Activated CD4-positive, alpha-beta T cell treated with anti-CD3 and anti-CD28 coated beads for 36 hours (primary cell): ENCODE measurements at regions not wholly inside any gene's neighbourhood (a gene's known extent, or its start where the extent isn't known, plus 50 kb on each side); places are given as distances from the start of the nearest gene placed in this dataset.

Experiments used
- ATAC-seq: fragments of 200-7000 bp; cut with Tn5 transposase; one replicate; pipeline ENCODE4 v1.10.0; 2021; ENCODE audit warnings: mild to moderate bottlenecking, moderate library complexity
- CTCF ChIA-PET: fragments of 350-600 bp; sonication (Branson Sonifier 250); formaldehyde crosslinking; loops from one replicate; lab custom pipeline; 2021; ENCODE audit warnings: antibody characterized with exemption; lab: Charles Lee
- POLR2A ChIA-PET: fragments of 350-600 bp; sonication (Branson Sonifier 250); formaldehyde crosslinking; loops from one replicate; lab custom pipeline; 2021; ENCODE audit warnings: antibody characterized with exemption, inconsistent platforms; lab: Charles Lee
- DNase-seq: peaks from one replicate; pipeline ENCODE4 v3.0.0-alpha.2; 2020
- H3K27ac Mint-ChIP-seq: one replicate; pipeline ENCODE4 v1.8.0; 2021; ENCODE audit warnings: mixed read lengths
- H3K27me3 Mint-ChIP-seq: one replicate; pipeline ENCODE4 v1.8.0; 2021; ENCODE audit warnings: mixed read lengths
- H3K36me3 Mint-ChIP-seq: one replicate; pipeline ENCODE4 v1.8.0; 2021; ENCODE audit warnings: low read depth, mixed read lengths
- H3K4me1 Mint-ChIP-seq: one replicate; pipeline ENCODE4 v1.8.0; 2021; ENCODE audit warnings: mixed read lengths
- H3K4me3 Mint-ChIP-seq: one replicate; pipeline ENCODE4 v1.8.0; 2021; ENCODE audit warnings: mild to moderate bottlenecking, moderate library complexity, mixed read lengths
- H3K9me3 Mint-ChIP-seq: one replicate; pipeline ENCODE4 v1.8.0; 2021; ENCODE audit warnings: low read depth, mixed read lengths
- intact Hi-C, 2 experiments: fragments of 100-400 bp; cut with DNase I in 1 of 2; cut with micrococcal nuclease in 1 of 2; formaldehyde crosslinking; loops; one replicate each; pipeline versions ENCODE4 v1.14.2 to v1.15.1; 2022 to 2024; cut with DNase I, micrococcal nuclease

DNA sequence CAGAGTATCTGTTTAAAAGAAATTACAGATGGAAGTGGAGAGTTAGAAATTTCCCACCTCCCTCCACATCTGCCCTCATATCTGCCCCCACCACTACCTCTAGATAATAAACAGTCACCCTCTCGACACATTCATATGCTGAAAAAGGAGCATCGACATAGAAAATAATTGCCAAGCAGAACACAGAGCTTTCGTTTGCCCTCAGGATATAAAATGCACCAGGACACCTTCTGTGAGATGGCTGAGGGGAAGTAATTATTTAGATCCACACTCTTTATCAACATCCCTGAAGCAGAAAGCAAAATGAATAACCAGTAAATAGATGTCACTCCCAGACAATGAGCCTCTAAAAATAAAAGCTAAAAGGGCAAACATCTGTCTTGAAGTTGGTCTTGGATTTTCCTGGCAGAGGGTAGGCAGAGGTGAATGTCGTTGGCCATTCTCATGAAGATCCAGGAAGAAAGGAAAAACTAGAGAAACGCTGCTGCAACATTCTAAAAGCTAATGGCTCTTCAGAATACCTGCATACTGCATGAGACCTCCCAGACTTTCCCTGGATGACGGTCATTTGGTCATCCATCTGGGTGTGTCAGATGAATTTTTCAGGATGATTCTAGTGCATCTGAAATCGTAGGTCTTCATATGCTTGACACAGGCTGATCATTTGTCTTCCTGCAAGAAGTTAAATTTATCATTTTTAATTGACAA lies 527.5 kb downstream of the RFC3 start:
- CTCF ChIA-PET, result no interaction called here
- Mint-ChIP-seq H3K27ac (no peak overlapping the region), H3K4me1 (no peaks in the 10 kb centered on the region), H3K27me3 (no peaks in the 10 kb centered on the region), H3K9me3 (peaks cover 2% of the 10 kb centered on the region), H3K4me3 (no peak overlapping the region), H3K36me3 (no peaks in the 10 kb centered on the region)
- POLR2A ChIA-PET, result no interaction called here
- no peak for ATAC-seq
- DNase-seq, result no peak
- intact Hi-C loops, result no loop called here

DNA sequence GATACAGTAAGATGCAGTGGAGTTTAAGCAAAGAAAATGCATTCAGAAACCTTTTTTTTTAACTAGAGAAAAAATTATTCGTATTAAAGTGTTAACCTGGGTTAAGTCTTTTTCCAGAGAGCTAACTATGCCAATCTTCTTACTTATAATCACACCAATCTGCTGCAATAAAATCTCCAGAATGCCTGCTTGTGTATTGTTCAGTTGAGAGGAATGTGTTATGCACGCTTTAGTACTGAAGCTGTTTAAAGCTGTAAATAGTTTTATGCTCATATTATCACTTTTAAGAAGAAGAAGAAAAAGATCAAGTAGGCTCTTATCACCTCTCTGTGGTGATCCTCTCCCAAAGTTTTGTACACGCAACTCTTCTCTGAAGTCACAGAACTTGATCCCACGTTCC lies 528.7 kb downstream of the RFC3 start:
- intact Hi-C loops, result no loop called here
- POLR2A ChIA-PET, result no interaction called here
- no peak overlapping the region for H3K4me3 Mint-ChIP-seq
- no peaks in the 10 kb centered on the region for H3K36me3 Mint-ChIP-seq
- DNase-seq (no peak), ATAC-seq (no peak)
- H3K27me3 Mint-ChIP-seq, result no peaks in the 10 kb centered on the region
- no peaks in the 10 kb centered on the region for H3K4me1 Mint-ChIP-seq
- CTCF ChIA-PET, result no interaction called here
- no peak overlapping the region for H3K27ac Mint-ChIP-seq
- peaks cover 2% of the 10 kb centered on the region for H3K9me3 Mint-ChIP-seq

DNA sequence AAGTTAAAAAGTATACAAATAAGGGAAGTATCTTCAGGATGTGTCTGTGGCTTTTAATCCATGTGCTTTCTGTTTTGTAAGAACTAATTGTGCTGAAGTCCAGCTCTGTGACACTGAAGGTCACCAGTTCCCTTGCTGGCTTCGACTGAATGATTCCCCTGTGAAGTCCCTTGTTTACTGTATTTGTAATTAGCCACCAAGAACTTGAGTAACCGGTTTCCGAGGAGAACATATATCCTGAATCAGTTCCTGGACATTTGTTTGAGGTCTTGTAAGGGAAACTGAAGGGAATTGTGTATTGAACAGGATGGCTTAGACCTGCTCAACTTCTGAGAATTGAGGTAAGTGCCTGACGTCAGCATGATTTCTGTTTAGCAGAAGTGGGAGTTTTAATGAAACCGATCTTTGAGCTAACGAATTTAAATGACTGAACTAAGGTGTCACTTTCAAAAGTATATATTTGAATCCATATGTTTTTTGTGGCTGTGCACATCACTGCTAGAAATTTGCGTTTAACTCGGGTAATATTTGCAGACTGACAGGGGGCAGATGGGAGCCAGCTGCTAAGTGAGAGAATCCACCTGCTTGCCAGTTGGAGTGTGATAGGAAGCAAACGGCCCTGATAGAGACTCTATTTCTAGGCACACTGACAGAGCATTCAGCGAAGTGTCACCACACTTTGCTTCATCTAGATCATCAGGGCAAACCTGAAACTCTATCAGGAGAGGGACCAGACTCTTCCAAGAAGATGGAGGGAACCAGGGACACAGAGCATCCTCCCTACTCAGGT lies 530.0 kb downstream of the RFC3 start:
- H3K36me3 Mint-ChIP-seq, result no peaks in the 10 kb centered on the region

DNA sequence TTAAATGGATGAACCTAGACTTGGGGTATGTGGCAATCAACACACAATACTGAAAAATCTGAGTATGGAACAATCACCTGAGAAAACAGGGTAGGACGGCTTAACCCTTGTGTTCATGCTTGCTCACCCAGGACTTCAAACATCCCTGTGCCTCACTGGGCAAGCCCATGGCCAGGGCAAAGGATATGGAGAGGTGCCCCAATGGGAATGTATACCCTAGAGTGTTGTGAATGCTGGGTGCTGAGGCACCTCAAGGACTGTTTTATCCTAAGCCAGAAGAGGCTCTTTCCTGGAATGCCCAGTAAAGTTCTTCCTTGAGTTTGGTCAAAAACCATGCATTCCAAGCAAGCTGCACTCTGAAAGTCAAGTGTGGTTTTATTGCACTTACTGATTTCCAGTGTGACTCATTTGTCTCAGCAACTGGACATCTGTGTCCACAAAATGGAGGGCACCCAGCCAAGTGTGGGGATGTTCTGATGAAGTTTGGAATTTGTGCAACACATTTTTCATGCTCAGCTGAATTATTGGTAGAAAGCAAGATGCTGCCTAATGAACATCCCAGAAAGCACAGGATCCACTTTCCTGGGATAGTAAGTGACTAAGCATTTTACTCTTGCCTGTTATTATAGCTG lies 531.3 kb downstream of the RFC3 start:
- no peak overlapping the region for H3K4me3 Mint-ChIP-seq
- no peak overlapping the region for H3K27ac Mint-ChIP-seq
- no peaks in the 10 kb centered on the region for H3K4me1 Mint-ChIP-seq
- CTCF ChIA-PET, result no interaction called here
- intact Hi-C loops, result no loop called here
- no peak for DNase-seq
- ATAC-seq, result no peak
- no peaks in the 10 kb centered on the region for H3K36me3 Mint-ChIP-seq
- no peaks in the 10 kb centered on the region for H3K27me3 Mint-ChIP-seq
- H3K9me3 Mint-ChIP-seq, result no peaks in the 10 kb centered on the region
- POLR2A ChIA-PET, result no interaction called here

More for the DNA sequence above, 530.0 kb downstream of the RFC3 start:
- no peak overlapping the region for H3K27ac Mint-ChIP-seq
- H3K9me3 Mint-ChIP-seq, result no peaks in the 10 kb centered on the region
- intact Hi-C loops, result no loop called here
- ATAC-seq (no peak), DNase-seq (no peak)
- H3K4me1 Mint-ChIP-seq, result no peaks in the 10 kb centered on the region
- H3K4me3 Mint-ChIP-seq, result no peak overlapping the region
- ChIA-PET CTCF (no interaction called here), POLR2A (no interaction called here)
- no peaks in the 10 kb centered on the region for H3K27me3 Mint-ChIP-seq

DNA sequence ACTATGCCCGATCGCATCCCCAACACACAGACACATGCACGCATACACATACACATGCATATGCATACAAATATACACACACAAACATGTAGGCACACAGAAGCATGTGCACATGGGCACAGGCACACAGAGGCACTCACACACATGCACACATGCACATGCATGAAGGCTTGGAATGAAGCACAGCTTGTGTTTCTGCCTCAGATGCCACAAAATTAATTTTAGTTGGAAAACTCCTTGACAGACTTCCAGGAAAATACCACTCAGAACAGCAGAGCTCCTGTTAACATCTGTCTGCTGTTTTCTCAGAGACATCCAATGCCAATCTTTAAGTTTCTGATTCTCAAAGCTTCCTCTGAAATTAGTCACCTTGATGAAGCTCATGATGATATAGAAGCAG lies 532.7 kb downstream of the RFC3 start:
- intact Hi-C loops, result no loop called here
- ChIA-PET POLR2A (no interaction called here), CTCF (interaction anchor here (0.7 kb wide), 1 partner anchor 14 kb away, joined by 5 read pairs; no protein-coding TSS in a partner anchor)
- Mint-ChIP-seq H3K27ac (no peak overlapping the region), H3K4me1 (no peaks in the 10 kb centered on the region), H3K4me3 (no peak overlapping the region), H3K27me3 (no peaks in the 10 kb centered on the region), H3K9me3 (no peaks in the 10 kb centered on the region), H3K36me3 (no peaks in the 10 kb centered on the region)
- DNase-seq (no peak), ATAC-seq (no peak)

DNA sequence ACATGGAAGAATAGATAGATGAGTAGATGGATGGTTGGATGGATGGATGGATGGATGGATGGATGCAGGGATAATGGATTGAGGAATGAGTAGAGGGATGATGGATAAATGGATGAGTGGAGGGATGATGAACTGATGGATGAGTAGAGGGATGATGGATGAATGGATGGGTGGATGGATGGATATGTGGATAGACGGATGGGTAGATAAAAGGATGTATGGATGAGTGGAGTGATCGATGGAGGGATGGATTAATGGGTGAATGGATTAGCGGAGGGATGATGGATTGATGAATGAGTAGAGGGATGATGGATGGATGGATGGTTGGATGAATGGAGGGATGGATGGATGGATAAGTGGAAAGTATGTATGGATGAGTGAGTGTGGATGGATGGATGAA lies 533.2 kb downstream of the RFC3 start:
- ChIA-PET CTCF (no interaction called here), POLR2A (no interaction called here)
- no peaks in the 10 kb centered on the region for H3K27me3 Mint-ChIP-seq
- ATAC-seq (no peak), DNase-seq (no peak)
- no peak overlapping the region for H3K4me3 Mint-ChIP-seq
- no peak overlapping the region for H3K27ac Mint-ChIP-seq
- H3K4me1 Mint-ChIP-seq, result no peaks in the 10 kb centered on the region
- intact Hi-C loops, result no loop called here
- H3K36me3 Mint-ChIP-seq, result no peaks in the 10 kb centered on the region
- H3K9me3 Mint-ChIP-seq, result no peaks in the 10 kb centered on the region

DNA sequence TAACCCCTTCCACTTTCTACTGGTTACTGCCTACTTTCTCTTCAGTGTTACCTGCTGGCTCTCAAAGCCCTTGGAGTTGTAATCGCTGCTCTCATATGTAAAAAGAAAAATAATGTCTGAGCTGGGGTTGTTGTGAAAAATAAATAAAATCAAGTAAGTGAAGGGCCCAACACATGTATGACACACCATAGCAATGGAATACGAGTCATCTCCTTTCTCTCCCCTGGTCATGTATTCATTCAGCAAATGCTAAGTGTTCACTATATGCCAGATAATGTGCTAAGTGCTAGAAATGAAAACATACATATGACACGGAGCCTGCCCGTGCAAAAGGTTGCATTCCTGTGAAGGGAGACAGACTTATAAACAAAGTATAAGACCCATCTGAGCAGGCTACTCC lies 535.0 kb downstream of the RFC3 start:
- POLR2A ChIA-PET, result no interaction called here
- DNase-seq (no peak), ATAC-seq (no peak)
- H3K4me1 Mint-ChIP-seq, result no peaks in the 10 kb centered on the region
- no peaks in the 10 kb centered on the region for H3K36me3 Mint-ChIP-seq
- H3K4me3 Mint-ChIP-seq, result no peak overlapping the region
- no peaks in the 10 kb centered on the region for H3K9me3 Mint-ChIP-seq
- CTCF ChIA-PET, result no interaction called here
- no peak overlapping the region for H3K27ac Mint-ChIP-seq
- intact Hi-C loops, result no loop called here
- H3K27me3 Mint-ChIP-seq, result no peaks in the 10 kb centered on the region

DNA sequence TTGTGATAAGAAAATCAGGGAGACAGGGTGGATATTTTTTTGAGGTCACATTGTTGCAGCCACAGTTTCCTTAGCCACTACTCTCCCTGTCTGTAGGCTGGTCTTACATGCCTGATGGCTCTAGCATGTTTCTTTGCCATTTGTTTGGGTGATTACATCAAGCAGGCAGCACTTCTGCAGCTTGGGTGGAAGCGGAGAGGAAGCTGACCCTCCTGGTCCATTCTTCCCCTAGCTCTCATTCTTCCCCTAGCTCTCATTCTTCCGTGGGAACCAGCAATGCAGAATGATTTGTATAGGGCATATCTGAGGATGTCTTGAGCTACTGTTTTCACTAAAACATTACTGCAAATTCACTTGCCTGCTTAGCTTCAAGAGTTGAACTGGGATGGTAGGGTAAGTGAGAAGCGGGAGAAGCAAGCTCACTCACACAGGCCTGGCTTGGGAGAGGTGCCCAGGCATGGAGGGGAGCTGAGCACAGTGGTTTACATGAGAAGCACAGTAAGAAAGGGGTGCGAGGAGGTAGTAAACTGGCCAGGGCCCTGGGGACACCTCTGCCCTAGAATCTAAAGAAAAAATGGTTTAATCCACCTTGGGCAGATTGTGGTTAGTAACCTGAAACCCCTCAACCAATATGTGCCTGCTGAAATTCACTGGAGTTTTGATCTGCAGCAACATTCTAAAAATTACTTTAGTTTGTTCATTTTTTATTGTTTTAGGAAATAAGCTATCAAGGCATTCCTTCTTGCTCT lies 538.9 kb downstream of the RFC3 start:
- no peaks in the 10 kb centered on the region for H3K36me3 Mint-ChIP-seq
- POLR2A ChIA-PET, result no interaction called here
- no peak overlapping the region for H3K27ac Mint-ChIP-seq
- no peaks in the 10 kb centered on the region for H3K9me3 Mint-ChIP-seq
- intact Hi-C loops, result no loop called here
- no peak for DNase-seq
- H3K4me1 Mint-ChIP-seq, result no peaks in the 10 kb centered on the region
- ATAC-seq, result no peak
- H3K27me3 Mint-ChIP-seq, result no peaks in the 10 kb centered on the region
- CTCF ChIA-PET, result no interaction called here
- H3K4me3 Mint-ChIP-seq, result no peak overlapping the region

DNA sequence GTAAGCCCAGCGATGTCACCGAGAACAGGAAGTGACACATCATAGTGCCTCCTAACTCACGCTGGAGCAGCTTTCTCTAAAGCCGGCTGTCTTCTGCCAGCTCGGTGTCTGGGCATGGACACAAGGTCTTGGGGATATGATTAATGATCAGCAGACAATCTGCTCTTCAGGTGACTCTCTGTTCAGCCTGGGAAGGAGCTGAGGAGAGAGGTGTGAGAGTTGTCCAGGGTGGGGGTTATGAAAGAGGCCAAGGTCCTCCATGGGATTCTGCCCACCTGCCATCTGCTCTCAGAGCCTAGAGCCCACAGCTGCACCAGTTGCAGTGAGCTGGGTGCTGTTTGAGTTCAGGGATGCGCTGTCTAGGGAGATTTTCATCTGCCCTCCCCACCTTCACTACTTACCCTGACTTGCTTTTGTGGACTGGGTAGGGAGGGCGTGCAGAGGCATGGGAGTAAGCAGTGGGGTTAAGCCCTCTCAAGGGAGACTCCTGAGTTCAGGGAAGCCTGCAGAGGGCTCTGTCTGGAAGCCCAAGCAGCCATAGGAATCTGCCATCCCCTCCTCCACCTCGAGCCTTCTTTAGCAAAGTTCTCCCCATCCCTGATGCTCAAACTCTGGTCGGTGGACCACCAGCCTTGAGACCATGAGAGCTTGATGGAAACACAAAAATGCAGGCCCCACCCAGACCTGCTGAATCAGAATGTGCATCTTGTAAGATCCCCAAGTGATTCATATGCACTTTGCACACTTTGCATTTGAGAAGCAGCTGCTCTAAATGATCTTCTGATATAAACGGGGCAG lies 539.7 kb downstream of the RFC3 start:
- no peaks in the 10 kb centered on the region for H3K27me3 Mint-ChIP-seq
- DNase-seq, result no peak
- ChIA-PET CTCF (no interaction called here), POLR2A (no interaction called here)
- no peak overlapping the region for H3K4me3 Mint-ChIP-seq
- H3K9me3 Mint-ChIP-seq, result no peaks in the 10 kb centered on the region
- no peak overlapping the region for H3K27ac Mint-ChIP-seq
- ATAC-seq, result no peak
- intact Hi-C loops, result no loop called here
- no peaks in the 10 kb centered on the region for H3K36me3 Mint-ChIP-seq
- no peaks in the 10 kb centered on the region for H3K4me1 Mint-ChIP-seq

DNA sequence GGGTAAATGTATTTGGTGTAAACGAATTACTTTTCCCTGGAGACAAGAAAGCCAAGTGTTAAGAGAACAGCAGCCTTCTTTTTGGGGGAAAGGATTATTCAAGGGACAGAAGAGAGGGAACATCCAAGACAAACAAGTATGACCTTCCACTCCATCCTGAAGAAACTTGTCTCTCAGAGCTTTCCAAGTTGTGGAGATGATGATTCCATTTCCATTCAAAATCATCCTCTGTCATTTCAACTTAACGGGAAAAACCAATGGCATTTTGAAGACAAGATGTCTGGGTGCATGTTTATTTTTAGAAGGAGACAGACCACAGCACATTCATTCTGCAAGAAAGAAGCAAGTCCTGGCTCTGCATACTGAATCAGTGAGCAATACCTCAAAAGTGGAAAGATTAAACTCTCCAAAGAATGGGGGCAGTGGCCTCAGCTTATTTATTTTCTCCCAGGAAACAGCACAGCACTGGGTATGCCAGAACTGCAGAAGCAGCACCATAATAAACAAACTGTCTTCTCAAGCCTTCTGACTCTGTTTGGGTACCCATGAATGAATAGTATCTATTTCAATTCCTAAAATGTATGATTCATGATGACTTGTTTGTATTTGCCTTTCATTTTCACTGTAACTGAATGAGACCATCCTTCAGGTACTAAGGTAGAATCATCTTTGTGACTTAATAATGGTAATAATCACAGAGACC lies 541.0 kb downstream of the RFC3 start:
- H3K27me3 Mint-ChIP-seq, result no peaks in the 10 kb centered on the region
- H3K36me3 Mint-ChIP-seq, result no peaks in the 10 kb centered on the region
- H3K27ac Mint-ChIP-seq, result no peak overlapping the region
- POLR2A ChIA-PET, result no interaction called here
- no peak overlapping the region for H3K4me3 Mint-ChIP-seq
- CTCF ChIA-PET, result no interaction called here
- no peaks in the 10 kb centered on the region for H3K9me3 Mint-ChIP-seq
- DNase-seq (no peak), ATAC-seq (no peak)
- H3K4me1 Mint-ChIP-seq, result no peaks in the 10 kb centered on the region
- intact Hi-C loops, result no loop called here
